ENCODE measurements at regions not wholly inside any gene's neighbourhood (a gene's known extent, or its start where the extent isn't known, plus 50 kb on each side); places are given as distances from the start of the nearest gene placed in this dataset.

GRCh38 chr12:67200386-67200785 lies 68.8 kb upstream of the CAND1 start:
- no peak for DNase-seq (ENCODE audit: low read depth, low spot score)
- in situ Hi-C loops (cut with HindIII; ENCODE audit: low pct_unique_long_range_greater_than_20kb, low sequenced_read_pairs): no loop called here

DNA sequence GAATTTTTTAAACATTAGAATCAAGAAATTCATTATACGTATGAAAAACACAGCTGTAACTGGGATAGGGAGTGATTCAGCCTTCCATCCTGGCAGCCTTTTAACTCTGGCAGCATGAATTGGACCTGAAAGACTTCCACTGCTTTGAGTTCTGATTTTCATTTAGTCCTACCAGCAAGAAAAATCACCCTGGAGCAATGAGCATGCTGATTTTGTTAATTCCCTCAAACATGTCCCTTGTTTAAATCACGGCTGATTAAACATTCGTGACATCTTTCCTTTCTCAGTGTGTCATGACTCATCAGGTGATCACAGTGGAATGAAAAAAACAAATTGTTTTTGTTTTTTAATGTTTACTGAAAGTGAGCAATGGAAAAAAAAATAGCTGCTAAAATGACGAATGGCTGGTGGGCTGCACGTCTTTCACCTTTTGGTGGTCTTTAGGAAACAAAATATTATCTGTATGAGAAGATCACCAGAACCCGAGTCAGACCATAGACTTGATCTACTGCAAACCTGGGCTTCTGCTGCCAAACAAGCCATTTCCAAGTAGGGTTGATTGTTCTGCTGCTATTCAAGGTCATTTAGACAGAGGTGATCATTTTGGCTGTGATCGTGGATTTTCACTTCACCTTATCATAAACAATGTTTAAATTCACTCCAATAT lies 67.0 kb upstream of the CAND1 start:
- in situ Hi-C loops (cut with HindIII; ENCODE audit: low pct_unique_long_range_greater_than_20kb, low sequenced_read_pairs): no loop called here
- DNase-seq (ENCODE audit: low read depth, low spot score): peak; percentile 38

DNA sequence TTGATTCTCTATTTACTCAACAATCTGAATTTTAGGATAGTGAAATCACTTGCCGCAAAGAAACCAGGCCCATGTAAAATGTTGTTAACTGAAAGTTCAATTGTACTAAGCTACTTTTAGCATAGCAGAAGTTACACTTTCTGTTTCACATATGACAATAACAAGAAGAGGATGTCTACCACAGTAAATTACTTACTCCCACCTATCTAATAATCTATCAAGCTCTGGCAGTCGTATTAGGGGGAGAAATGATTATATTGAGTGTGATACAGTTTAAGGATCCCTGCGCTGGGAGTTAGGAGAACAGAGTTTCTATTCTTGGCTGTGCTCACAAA lies 66.5 kb upstream of the CAND1 start:
- DNase-seq (ENCODE audit: low read depth, low spot score): no peak
- in situ Hi-C loops (cut with HindIII; ENCODE audit: low pct_unique_long_range_greater_than_20kb, low sequenced_read_pairs): no loop called here

DNA sequence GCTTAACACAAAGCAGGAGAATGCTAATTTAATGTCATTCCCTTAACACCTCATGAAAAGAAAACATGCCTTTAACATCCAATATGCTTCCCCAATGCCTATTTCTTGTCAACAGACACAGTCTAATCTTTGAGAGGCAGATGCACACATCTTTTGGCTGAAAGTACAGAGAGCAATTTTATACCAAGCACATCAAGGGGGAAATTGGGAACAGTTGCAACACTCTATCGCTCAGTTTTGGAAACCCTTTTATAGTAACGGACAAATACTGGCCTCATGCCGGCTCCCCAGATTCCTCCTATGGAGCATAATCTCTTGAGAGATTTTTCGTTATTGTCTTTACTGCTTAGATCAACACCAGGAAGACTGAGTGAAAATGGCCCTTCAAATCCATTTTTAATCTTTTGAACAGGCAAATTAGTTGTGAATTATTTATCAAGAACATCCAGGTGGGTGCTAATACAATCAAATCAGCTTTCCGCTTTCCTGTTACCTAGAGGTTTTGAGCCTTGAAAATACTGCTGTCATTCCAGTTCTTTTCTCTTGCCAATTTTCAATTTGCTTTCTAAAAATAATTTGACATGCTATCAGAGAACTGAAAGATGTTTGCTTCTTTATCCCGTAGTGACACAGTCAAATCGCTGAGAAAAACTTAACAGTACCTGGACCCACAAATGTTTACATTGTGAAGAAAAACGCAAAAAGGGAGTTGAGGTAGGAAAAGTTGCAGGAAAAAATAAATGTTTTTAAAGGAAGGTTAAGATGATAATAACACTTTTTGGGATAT lies 60.7 kb upstream of the CAND1 start:
- no peak for DNase-seq (ENCODE audit: low read depth, low spot score)
- in situ Hi-C loops (cut with HindIII; ENCODE audit: low pct_unique_long_range_greater_than_20kb, low sequenced_read_pairs): no loop called here

DNA sequence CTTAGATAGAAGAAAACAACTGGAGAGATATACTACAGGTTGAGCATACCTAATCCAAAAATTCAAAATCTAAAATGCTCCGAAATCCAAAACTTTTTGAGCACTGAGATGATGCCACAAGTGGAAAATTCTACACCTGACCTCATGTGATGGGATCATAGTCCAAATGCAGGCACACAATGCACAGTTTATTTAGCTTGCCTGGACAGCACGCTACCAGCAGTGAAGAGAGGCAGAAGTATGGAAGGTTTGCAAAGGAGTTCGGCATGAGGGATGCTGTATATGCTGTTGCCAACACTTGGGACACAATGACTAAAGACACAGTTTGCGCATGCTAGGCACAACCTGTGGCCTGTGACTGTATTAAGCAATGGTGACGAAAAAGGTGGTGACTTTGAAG lies 58.1 kb upstream of the CAND1 start:
- in situ Hi-C loops (cut with HindIII; ENCODE audit: low pct_unique_long_range_greater_than_20kb, low sequenced_read_pairs): no loop called here
- DNase-seq (ENCODE audit: low read depth, low spot score): no peak

DNA sequence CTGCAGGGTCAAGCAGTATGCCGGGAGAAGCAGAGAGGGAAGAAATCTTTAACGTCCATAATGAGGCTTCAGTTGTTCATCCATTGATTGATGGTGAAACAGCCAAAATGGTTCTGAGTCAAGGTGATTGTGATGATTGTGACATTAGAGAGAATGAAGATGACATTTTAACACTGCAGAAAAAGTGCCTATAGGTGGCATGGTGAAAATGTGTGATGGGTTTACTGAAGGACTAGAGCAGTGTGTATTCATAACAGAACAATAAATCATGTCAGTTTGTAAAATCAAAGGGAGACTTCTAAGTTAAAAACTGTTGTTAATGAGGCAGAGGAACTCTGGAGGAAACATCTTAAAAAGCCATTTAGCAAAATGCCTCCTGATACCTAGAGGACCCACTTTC lies 57.7 kb upstream of the CAND1 start:
- in situ Hi-C loops (cut with HindIII; ENCODE audit: low pct_unique_long_range_greater_than_20kb, low sequenced_read_pairs): no loop called here
- DNase-seq (ENCODE audit: low read depth, low spot score): no peak

- in situ Hi-C loops (cut with HindIII; ENCODE audit: low pct_unique_long_range_greater_than_20kb, low sequenced_read_pairs): no loop called here
- no peak for DNase-seq (ENCODE audit: low read depth, low spot score)
These were observed 51.5 kb upstream of the CAND1 start for GRCh38 chr12:67217647-67218046.

Small RNA genes in the stretch of these regions (small RNA-seq; reads per million reads assigned to genes)
- 0 reads per million in 2 experiments for gene AC073530.2

Measured in SK-MEL-5 (cell line).